Fibroblast of the aortic adventitia (primary cell): ENCODE measurements at regions not wholly inside any gene's neighbourhood (a gene's known extent, or its start where the extent isn't known, plus 50 kb on each side); places are given as distances from the start of the nearest gene placed in this dataset.
A peak's percentile ranks its signal among the peaks of the same experiment; 100 is the strongest.

Source experiments
- DNase-seq: peaks from one replicate; pipeline ENCODE4 v3.0.0-alpha.2; 2010; ENCODE audit warnings: low read depth
- H3K4me3 ChIP-seq: 2 replicates; pipeline ENCODE4 v1.5.1; 2011; ENCODE audit warnings: low read depth, mild to moderate bottlenecking, control low read depth, low read length, moderate library complexity
- CTCF ChIP-seq: IDR thresholded peaks from 2 replicates; pipeline ENCODE4 v1.5.1; 2011; ENCODE audit warnings: mild to moderate bottlenecking, low read length, control low read depth, inconsistent platforms; ENCODE audit not compliant: insufficient read depth

- TF ChIP-seq CTCF = no peak
- no peak for DNase-seq
- no peak overlapping the region for H3K4me3 ChIP-seq
Observed at GRCh38 chr11:103010891-103011290, 55.4 kb upstream of the MMP13 start.

GRCh38 chr11:103007521-103007920, 52.0 kb upstream of the MMP13 start:
- peak; percentile 40 for DNase-seq
- no peak for TF ChIP-seq CTCF

More at GRCh38 chr11:103007521-103007920, 52.0 kb upstream of the MMP13 start:
- H3K4me3 ChIP-seq = no peak overlapping the region
